ENCODE measurements at regions not wholly inside any gene's neighbourhood (a gene's known extent, or its start where the extent isn't known, plus 50 kb on each side); places are given as distances from the start of the nearest gene placed in this dataset.

GRCh38 chr18:25953111-25953510, 137.3 kb downstream of the SS18 start (continued):
- TF ChIP-seq SIN3A (IDR thresholded peaks at IDR 0.05; ENCODE audit: low read depth) (no peak), CBX3 (IDR thresholded peaks at IDR 0.05; ENCODE audit: low read depth) (no peak)

- Histone ChIP-seq H3K4me3 (replicated peaks in 1 of 2; ENCODE audit: low read depth in 1 of 2, low read length in 2 of 2) (no peak overlapping the region), H3K9ac (ENCODE audit: low read length) (no peak overlapping the region), H2AFZ (ENCODE audit: low read depth, low read length, poor library complexity, severe bottlenecking) (no peak overlapping the region), H3K36me3 (ENCODE audit: control insufficient read depth in 1 of 2, insufficient read depth in 2 of 2, low read length in 2 of 2) (no peaks in the 10 kb centered on the region), H3K79me2 (ENCODE audit: insufficient read depth, low read length) (no peaks in the 10 kb centered on the region), H3K9me3 (ENCODE audit: control insufficient read depth in 1 of 2, insufficient read depth in 1 of 2, low read depth in 1 of 2, low read length in 2 of 2) (no peaks in the 10 kb centered on the region), H3K27ac (ENCODE audit: low read depth, low read length) (no peak overlapping the region), H3K4me2 (ENCODE audit: low read length) (no peak overlapping the region), H3K9me2 (ENCODE audit: insufficient read depth) (no peaks in the 10 kb centered on the region), H4K20me1 (ENCODE audit: insufficient read depth) (no peaks in the 10 kb centered on the region), H3K27me3 (ENCODE audit: insufficient read depth, low read length) (no peaks in the 10 kb centered on the region), H3K4me1 (ENCODE audit: control insufficient read depth in 1 of 2, insufficient read depth in 2 of 2, low read length in 2 of 2) (no peaks in the 10 kb centered on the region)
- no TSS peak for BruUV-seq (replicated peaks)
- DNase-seq (ENCODE audit: low read depth, low spot score) (no peak), ATAC-seq (no peak)
- intact Hi-C loops (cut with micrococcal nuclease), result no loop called here
- TF ChIP-seq CTCF (IDR thresholded peaks at IDR 0.05 in 2 of 3, conservative IDR thresholded peaks at IDR 0.05 in 1 of 3; ENCODE audit: borderline replicate concordance in 1 of 3, insufficient read depth in 1 of 3, low read depth in 2 of 3, low read length in 2 of 3) (no peak), RAD21 (IDR thresholded peaks at IDR 0.05; ENCODE audit: low read depth) (no peak), EZH2 (IDR thresholded peaks at IDR 0.05) (no peak), POLR2A (IDR thresholded peaks at IDR 0.05; ENCODE audit: borderline replicate concordance, extremely low read depth, insufficient read depth, insufficient read length) (no peak)
- TF ChIP-seq, protein P1, sequence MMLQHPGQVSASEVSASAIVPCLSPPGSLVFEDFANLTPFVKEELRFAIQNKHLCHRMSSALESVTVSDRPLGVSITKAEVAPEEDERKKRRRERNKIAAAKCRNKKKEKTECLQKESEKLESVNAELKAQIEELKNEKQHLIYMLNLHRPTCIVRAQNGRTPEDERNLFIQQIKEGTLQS (IDR thresholded peaks at IDR 0.05), result no peak
- ChIA-PET CTCF (no interaction called here), RAD21 (ENCODE audit: low non-redundant PET in 1 of 2, low total read pairs in 2 of 2, uncharacterized antibody in 2 of 2, unreplicated experiment in 2 of 2) (no interaction called here), POLR2A (no interaction called here)
Measured at GRCh38 chr18:25950321-25950720, 140.1 kb downstream of the SS18 start.

- ATAC-seq, result no peak
- no TSS peak for BruUV-seq (replicated peaks)
Measured at GRCh38 chr18:25946540-25946939, 143.9 kb downstream of the SS18 start.

More at GRCh38 chr18:25946540-25946939, 143.9 kb downstream of the SS18 start:
- ChIA-PET POLR2A (no interaction called here), RAD21 (ENCODE audit: low non-redundant PET in 1 of 2, low total read pairs in 2 of 2, uncharacterized antibody in 2 of 2, unreplicated experiment in 2 of 2) (no interaction called here), CTCF (no interaction called here)
- Histone ChIP-seq H4K20me1 (ENCODE audit: insufficient read depth) (no peaks in the 10 kb centered on the region), H3K9me3 (ENCODE audit: control insufficient read depth in 1 of 2, insufficient read depth in 1 of 2, low read depth in 1 of 2, low read length in 2 of 2) (no peaks in the 10 kb centered on the region), H3K9me2 (ENCODE audit: insufficient read depth) (no peaks in the 10 kb centered on the region), H3K79me2 (ENCODE audit: insufficient read depth, low read length) (no peaks in the 10 kb centered on the region), H3K27ac (ENCODE audit: low read depth, low read length) (no peak overlapping the region), H3K9ac (ENCODE audit: low read length) (no peak overlapping the region), H3K4me2 (ENCODE audit: low read length) (no peak overlapping the region), H3K4me3 (replicated peaks in 1 of 2; ENCODE audit: low read depth in 1 of 2, low read length in 2 of 2) (no peak overlapping the region), H3K4me1 (ENCODE audit: control insufficient read depth in 1 of 2, insufficient read depth in 2 of 2, low read length in 2 of 2) (no peaks in the 10 kb centered on the region), H2AFZ (ENCODE audit: low read depth, low read length, poor library complexity, severe bottlenecking) (no peak overlapping the region), H3K27me3 (ENCODE audit: insufficient read depth, low read length) (no peaks in the 10 kb centered on the region), H3K36me3 (ENCODE audit: control insufficient read depth in 1 of 2, insufficient read depth in 2 of 2, low read length in 2 of 2) (no peaks in the 10 kb centered on the region)
- TF ChIP-seq, protein P1 (IDR thresholded peaks at IDR 0.05), result no peak
- TF ChIP-seq EGR1 (IDR thresholded peaks at IDR 0.05; ENCODE audit: low read depth) (no peak), FOSL1 (IDR thresholded peaks at IDR 0.05; ENCODE audit: low read depth) (no peak)
- intact Hi-C loops (cut with micrococcal nuclease), result no loop called here
- DNase-seq (ENCODE audit: low read depth, low spot score), result no peak

Data from HCT116 (cell line).